Esophagus squamous epithelium (tissue), 4 donors: ENCODE measurements at regions not wholly inside any gene's neighbourhood (a gene's known extent, or its start where the extent isn't known, plus 50 kb on each side); places are given as distances from the start of the nearest gene placed in this dataset.

Experiments
- POLR2A ChIP-seq, 4 donors: fragments of 450-650 bp; IDR thresholded peaks; one replicate each; pipeline ENCODE4 v1.6.1; 2017; ENCODE audit warnings: antibody characterized with exemption in 4 of 4, mild to moderate bottlenecking in 4 of 4, moderate library complexity in 3 of 4
- TF ChIP-seq, protein P1 (sequence below), 6 experiments: fragments of 450-650 bp in 4 of 6; fragments of 200-600 bp in 2 of 6; sonication (generic) in 2 of 6; IDR thresholded peaks; one replicate each; pipeline ENCODE4 v1.5.1; 2016 to 2019; ENCODE audit warnings: antibody characterized with exemption in 6 of 6, mild to moderate bottlenecking in 4 of 6, moderate library complexity in 4 of 6

DNA sequence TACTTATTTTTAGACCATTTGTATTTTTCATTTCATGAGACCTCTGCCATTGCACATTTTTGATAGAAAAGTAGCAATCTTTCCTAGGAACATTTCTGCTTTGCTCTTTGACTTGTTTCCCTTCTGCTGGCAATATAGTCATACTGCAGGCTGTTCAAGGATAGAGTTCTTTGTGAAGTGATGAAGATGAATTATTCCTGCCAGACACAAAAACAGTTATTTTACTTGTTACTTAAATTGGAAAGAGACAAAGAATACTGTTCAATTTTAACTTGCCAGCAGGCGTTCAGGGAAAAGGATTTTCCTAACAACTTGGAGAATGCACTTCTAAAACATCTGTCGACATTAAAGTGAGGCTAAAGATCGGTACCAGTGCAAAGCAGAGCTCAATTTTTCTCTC lies 251.7 kb upstream of the ACTBL2 start:
- TF ChIP-seq, protein P1, sequence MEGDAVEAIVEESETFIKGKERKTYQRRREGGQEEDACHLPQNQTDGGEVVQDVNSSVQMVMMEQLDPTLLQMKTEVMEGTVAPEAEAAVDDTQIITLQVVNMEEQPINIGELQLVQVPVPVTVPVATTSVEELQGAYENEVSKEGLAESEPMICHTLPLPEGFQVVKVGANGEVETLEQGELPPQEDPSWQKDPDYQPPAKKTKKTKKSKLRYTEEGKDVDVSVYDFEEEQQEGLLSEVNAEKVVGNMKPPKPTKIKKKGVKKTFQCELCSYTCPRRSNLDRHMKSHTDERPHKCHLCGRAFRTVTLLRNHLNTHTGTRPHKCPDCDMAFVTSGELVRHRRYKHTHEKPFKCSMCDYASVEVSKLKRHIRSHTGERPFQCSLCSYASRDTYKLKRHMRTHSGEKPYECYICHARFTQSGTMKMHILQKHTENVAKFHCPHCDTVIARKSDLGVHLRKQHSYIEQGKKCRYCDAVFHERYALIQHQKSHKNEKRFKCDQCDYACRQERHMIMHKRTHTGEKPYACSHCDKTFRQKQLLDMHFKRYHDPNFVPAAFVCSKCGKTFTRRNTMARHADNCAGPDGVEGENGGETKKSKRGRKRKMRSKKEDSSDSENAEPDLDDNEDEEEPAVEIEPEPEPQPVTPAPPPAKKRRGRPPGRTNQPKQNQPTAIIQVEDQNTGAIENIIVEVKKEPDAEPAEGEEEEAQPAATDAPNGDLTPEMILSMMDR (IDR thresholded peaks at IDR 0.05) = no peak
- no peak for TF ChIP-seq POLR2A (IDR thresholded peaks at IDR 0.05)
